Epithelial cell of prostate (primary cell): ENCODE measurements at regions not wholly inside any gene's neighbourhood (a gene's known extent, or its start where the extent isn't known, plus 50 kb on each side); places are given as distances from the start of the nearest gene placed in this dataset.

Experiments used
- DNase-seq: peaks from one replicate; pipeline ENCODE4 v3.0.0-alpha.2; 2011; ENCODE audit warnings: low read depth, low spot score
- H3K27ac ChIP-seq: fragments of 450-650 bp; 2 replicates; pipeline ENCODE4 v1.5.1; 2017; ENCODE audit warnings: mild to moderate bottlenecking

- DNase-seq = no peak
- no peak overlapping the region for H3K27ac ChIP-seq
Observed at GRCh38 chr7:89760690-89761089, 393.6 kb upstream of the STEAP1 start.

DNA sequence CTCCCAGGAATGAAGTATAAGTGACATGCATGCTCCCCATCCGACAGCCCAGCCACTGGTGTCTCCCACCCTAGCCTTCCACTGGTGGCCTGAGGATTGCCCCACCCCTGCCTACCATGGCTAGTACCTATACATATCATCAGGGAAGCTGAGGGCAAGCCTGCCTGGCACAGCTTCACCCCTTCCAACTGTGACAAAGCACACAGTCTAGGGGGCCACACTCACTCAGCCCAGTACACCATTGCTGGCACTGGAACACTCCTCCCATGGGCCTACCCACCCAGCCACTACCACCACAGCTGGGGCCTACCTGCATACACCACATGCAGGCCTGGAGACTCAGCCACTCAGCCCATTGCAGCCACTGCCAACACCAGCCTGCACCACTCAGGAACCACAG, 393.1 kb upstream of the STEAP1 start:
- no peak for DNase-seq
- no peak overlapping the region for H3K27ac ChIP-seq

- no peak overlapping the region for H3K27ac ChIP-seq
- no peak for DNase-seq
Observed at GRCh38 chr7:89770161-89770560, 384.1 kb upstream of the STEAP1 start.

- H3K27ac ChIP-seq = no peak overlapping the region
- no peak for DNase-seq
Observed at GRCh38 chr7:89771003-89771636, 383.1 kb upstream of the STEAP1 start.

- peak; percentile 1 for DNase-seq
- H3K27ac ChIP-seq = no peak overlapping the region
Observed at GRCh38 chr7:89772276-89772675, 382.0 kb upstream of the STEAP1 start.

DNA sequence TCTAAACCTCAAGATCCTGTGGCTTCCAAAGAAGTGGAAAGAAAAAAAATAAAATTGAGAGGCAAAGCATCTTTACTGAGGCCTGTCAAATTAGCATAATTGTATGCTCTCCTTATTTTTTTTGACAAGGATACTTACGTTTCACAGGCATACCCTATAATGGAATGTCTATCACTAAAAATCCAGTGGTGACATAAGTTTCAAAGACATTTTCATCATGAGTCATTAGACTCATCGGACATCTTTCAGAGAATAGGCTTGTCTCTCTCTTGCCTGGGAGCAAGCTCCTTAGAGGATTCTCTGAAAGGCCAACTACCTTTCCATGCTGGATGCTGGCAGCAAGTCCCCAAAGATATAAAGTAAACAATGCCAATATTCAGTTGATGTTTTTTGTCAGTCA, 380.7 kb upstream of the STEAP1 start:
- H3K27ac ChIP-seq = no peak overlapping the region

GRCh38 chr7:89775459-89775858, 378.8 kb upstream of the STEAP1 start:
- H3K27ac ChIP-seq = no peak overlapping the region
- DNase-seq = no peak

More for the DNA sequence above, 380.7 kb upstream of the STEAP1 start:
- DNase-seq = no peak

GRCh38 chr7:89776980-89777379, 377.3 kb upstream of the STEAP1 start:
- no peak for DNase-seq
- H3K27ac ChIP-seq = no peak overlapping the region

- DNase-seq = no peak
- H3K27ac ChIP-seq = no peak overlapping the region
Observed at GRCh38 chr7:89777499-89777898, 376.8 kb upstream of the STEAP1 start.

DNA sequence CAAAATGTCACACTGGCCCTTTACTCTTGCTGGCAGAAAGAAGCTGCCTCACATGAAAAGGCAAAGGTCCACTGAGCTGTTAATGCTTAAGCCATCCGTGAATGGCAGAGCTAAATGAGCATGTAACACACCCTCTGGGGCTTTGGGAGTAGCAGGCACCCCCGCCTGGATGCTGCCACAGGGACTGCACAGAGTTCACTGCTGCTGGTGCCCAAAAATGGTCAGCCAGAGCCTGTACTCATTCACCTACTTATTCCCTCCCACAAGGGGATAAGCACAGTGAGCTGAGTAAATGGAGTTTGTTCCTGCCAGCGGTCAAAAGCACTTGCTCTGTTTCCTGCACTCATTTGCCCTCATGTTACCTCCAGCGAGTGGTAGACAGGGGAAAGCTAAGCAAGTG, 374.0 kb upstream of the STEAP1 start:
- no peak for DNase-seq
- no peak overlapping the region for H3K27ac ChIP-seq

- DNase-seq = no peak
Observed at GRCh38 chr7:89796481-89796880, 357.8 kb upstream of the STEAP1 start.

DNA sequence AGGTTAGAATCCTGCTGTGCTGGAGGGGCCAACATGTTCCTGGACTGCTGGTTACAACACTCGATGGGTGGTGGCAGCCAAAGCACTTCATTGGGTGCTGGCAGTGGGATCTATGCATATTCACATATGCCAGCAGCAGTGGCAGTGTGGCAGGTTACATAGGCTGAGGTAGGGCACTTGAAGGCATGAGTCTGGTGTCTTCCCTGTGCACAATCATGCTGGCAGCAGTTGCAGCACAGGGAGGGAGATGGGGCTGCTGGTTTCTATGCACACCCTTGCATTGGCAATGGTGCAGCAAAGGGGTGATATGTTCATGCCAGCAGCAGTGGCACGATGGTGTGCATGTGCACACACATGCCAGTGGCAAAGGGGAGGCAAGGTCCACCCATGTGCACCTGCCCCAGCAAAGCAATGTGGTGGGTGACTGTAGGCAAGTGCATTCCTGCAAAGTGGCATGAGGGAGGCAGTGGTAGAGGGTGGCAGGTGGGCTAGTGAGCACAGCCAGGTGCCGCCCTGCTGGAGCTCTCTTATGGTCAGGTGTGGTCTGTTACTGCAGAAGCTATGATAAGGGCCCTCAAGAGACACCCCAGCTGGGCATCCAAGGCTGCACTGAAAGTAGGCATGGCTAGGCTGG, 356.2 kb upstream of the STEAP1 start:
- no peak for DNase-seq

More at GRCh38 chr7:89796481-89796880, 357.8 kb upstream of the STEAP1 start:
- no peak overlapping the region for H3K27ac ChIP-seq

GRCh38 chr7:89798599-89798996, 355.7 kb upstream of the STEAP1 start:
- no peak overlapping the region for H3K27ac ChIP-seq
- DNase-seq = no peak

More for the DNA sequence above, 356.2 kb upstream of the STEAP1 start:
- no peak overlapping the region for H3K27ac ChIP-seq

DNA sequence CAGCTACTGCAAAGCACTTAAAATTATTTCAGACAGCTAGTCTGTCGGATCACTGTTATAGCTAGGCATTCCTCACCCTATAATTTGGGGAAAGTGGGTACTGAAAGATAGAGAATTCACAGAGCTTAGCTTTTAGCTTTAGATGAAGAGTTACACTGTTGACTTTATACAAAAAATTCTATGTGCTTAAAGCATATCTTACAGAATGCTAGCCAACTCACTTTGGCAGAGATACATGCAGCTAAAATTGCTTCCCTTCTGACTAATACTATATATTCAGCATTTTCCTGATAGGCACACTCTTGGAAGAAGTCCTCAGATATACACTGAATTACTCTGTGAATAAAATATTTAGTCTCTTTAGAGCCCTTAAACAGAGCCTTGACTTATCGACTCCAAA, 353.5 kb upstream of the STEAP1 start:
- H3K27ac ChIP-seq = no peak overlapping the region
- DNase-seq = no peak

DNA sequence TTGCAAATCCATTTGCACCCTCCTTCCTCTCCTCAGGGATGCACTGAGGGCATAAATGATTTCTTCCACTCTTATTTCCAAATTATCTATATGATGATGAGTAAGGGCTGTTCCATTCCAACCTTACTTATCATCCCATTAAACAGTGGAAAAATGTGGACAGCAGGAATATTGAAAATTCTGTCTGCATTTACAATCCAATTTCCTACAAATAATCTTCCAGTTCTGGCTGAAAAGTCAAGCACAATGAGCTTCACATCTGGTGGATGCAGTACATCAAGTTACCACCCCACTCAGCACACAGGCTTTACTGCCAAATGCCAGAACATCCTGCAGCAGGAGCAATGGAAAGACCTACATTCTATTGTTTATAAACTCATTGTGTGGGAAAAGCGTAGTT, 345.0 kb upstream of the STEAP1 start:
- no peak overlapping the region for H3K27ac ChIP-seq
- DNase-seq = no peak

DNA sequence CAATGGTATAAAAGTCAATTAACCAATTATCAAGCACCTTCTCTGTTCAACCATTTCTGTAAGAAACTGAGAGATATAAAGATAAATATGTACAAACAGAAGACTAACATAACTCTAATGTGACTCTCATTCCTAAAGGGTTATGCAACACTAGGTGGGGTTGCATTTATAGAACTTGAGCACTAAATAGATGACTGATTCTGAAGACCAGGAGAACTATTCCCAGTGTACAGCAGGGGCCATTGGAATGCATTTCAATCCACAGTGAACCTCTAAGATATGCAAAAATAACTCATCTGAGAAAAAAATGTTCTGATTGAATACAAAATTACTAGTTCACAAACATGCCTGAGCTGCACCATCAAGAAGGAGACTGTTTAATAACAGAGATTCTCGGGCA, 341.2 kb upstream of the STEAP1 start:
- no peak overlapping the region for H3K27ac ChIP-seq
- DNase-seq = no peak

- H3K27ac ChIP-seq = no peak overlapping the region
- DNase-seq = no peak
Observed at GRCh38 chr7:89826121-89826520, 328.1 kb upstream of the STEAP1 start.

DNA sequence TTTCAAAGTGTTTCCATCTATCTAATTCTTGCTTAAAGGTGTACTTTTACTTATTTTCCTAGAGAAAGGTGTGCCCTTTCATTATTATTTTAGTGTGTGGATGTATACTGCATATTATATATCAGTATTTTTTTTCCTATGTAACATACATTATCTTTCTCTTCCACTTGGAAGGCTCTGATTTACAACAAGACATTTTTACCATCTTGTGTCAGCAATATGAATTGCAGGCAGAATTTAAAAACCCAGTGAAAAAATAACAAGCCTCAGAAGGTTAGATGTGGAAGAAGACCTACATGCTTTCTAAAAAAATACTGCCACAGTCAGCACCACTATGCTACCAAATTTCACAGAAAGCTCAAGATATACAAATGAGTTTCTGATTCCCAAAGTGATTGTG, 327.7 kb upstream of the STEAP1 start:
- DNase-seq = no peak
- no peak overlapping the region for H3K27ac ChIP-seq

DNA sequence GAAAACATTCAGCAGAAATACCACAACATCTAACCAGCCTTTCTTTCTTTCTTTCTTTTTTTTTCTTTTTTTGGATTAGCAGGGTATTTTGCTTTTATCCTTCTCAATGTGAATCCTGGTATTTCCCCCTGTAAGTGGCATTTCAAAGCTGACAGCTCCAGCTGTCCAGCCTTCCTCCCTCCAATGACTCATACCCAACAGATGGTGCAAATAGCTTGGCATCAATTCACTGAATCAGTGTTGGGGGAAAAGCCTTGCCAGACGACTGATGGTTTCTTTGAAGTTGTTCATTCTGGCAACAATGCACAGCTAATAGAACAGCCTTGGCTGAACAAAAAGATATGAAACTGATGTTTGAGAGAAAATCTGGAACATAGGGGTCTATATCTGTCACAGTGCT, 316.8 kb upstream of the STEAP1 start:
- DNase-seq = no peak
- no peak overlapping the region for H3K27ac ChIP-seq

- no peak overlapping the region for H3K27ac ChIP-seq
- DNase-seq = no peak
Observed at GRCh38 chr7:89839329-89839728, 314.9 kb upstream of the STEAP1 start.

- DNase-seq = no peak
- H3K27ac ChIP-seq = no peak overlapping the region
Observed at GRCh38 chr7:89845952-89846351, 308.3 kb upstream of the STEAP1 start.

DNA sequence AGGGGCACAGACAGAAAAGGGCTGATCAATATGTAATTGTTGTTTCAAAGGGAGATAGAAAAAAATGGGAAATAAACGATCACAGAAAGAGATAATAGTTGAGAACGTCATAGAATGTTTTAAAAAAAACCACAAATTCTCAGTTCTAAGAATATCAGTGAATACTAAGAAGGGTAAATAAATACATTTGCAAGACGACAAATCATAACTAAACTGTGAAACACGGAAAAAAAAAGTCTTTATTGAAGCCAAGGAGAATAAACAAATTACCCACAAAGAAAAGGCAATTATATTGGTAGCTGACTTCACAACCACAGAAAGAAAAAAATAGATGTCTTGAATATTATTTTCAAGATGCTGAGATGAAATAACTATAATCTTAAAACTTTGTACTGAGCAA, 305.2 kb upstream of the STEAP1 start:
- H3K27ac ChIP-seq = no peak overlapping the region

More for the DNA sequence above, 305.2 kb upstream of the STEAP1 start:
- no peak for DNase-seq
